Stimulated activated CD8-positive, alpha-beta memory T cell treated with anti-CD3 and anti-CD28 coated beads, Interleukin-4, amount 100 ng/mL, for 24 hours (primary cell): ENCODE measurements at regions not wholly inside any gene's neighbourhood (a gene's known extent, or its start where the extent isn't known, plus 50 kb on each side); places are given as distances from the start of the nearest gene placed in this dataset.
"Not testable (repeated sequence)": the region's sequence is repeated elsewhere in the genome, so short reads cannot be mapped to it uniquely, and the experiment has no call there.

Experiments
- DNase-seq: peaks from one replicate; pipeline ENCODE4 v3.0.0-alpha.2; 2020; ENCODE audit warnings: low read depth

GRCh38 chr4:152063621-152064240, 302.9 kb upstream of the GATB start:
- no peak for DNase-seq

GRCh38 chr4:152062936-152063620, 302.3 kb upstream of the GATB start:
- no peak for DNase-seq

DNA sequence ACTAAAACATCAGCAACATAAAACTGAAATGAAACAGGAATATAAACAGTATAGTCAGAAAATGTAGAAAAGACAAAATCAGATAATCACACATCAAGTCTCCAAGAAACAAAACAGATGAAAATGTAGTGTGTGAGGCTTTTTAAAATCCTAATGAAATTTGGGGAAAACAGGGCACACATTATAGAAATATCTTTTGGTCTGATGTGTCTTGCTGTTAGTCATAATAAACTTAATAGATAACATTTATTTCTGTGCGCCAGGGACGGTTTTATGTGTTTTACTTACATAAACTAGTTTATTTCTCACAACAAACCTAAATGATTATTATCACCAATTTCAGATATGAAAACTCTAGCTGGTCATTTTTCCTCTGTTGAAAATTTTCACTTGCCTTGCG, 293.9 kb upstream of the GATB start:
- no peak for DNase-seq

- no peak for DNase-seq
Observed at GRCh38 chr4:152052451-152053057, 291.7 kb upstream of the GATB start.

- DNase-seq: not testable (repeated sequence)
Observed at GRCh38 chr4:152051332-152051731, 290.5 kb upstream of the GATB start.

DNA sequence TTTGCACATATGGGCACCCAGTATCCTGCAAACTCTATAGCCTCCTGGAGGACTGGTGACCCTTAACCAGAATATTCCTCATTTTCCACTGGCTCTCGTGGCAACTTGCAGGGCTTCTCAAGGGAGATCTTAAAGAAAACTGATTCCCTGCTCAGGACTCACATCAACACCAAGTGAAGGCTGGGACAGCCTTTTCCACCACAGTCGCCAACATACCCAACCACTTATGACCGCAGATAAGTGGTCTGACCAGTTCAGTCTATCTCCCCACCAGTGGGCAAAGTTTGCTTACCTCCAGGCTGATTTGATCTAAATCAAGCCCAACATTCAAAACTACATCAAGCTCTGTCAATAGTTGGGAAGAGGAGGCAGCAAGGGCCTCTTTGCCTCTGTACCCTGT, 289.3 kb upstream of the GATB start:
- DNase-seq: no peak

GRCh38 chr4:152047451-152047850, 286.6 kb upstream of the GATB start:
- DNase-seq: no peak

GRCh38 chr4:152045807-152046571, 285.2 kb upstream of the GATB start:
- DNase-seq: no peak

DNA sequence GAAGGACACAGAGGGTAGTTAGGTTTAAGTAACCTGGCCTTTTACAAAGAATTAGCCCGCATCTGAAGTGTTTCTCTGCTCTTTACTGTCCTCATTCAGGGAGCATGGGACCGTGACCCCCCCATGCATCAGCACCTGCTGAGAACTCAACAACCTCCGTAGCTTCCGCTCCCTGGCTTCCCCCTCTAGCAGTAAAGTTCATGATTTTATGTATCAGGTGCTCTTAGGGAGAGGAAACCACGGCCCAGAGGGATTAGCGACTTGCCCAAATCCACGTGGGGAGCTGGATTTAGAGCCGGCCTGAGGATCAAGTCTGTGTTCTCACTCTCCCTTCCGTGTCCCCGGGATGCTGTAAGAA, 284.6 kb upstream of the GATB start:
- no peak for DNase-seq

DNA sequence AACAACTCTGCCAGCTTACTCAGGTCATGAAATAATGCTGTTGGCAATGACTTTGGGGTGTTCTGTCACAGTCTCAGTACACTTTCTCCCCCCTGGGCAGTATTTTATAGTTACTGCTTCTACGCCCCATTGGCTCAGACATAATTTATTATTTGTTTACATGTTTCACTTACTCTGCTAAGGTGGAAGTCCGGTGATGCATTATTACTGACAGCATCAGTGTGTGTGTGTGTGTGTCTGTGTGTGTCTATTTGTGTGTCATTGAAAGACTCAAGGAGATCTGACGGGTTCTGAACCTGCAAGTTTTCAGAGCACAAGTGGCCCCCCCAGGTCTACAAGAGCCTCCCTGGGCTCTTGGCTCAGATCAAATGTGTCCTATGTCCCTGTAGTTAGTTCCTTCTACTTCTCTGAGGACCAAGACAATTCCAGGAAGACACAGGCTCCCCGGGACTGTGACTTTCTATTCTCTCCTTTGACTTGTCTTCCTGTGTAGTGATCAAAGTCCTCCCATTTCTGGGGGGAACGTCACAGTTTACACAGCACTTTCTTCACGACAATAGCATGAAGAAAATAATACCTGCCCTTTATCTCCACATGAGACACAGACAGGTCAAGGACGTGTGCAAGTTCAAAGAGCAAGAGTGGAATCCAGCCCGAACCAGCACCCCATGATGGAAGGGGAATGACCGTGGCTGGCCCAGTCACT, 283.7 kb upstream of the GATB start:
- DNase-seq: no peak

DNA sequence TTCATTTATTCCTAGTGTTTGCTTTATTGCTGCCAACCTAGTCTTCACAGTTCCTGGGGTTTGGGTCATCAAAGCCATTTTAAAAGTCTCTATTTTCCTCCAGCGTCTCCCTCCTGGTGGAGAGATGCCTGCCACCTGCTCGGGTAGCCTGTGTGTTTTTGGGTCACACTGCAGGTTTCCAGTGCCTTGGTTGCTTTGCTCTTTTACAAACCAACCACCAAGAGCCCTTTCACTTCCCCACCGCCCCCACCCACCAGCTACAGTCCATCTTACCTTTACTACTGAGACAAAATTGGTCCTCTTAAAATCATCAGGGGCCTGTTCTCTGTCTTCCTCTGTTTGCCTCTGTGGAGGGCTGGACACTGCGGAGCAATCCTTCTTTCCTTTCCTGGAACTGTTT, 280.5 kb upstream of the GATB start:
- no peak for DNase-seq

DNA sequence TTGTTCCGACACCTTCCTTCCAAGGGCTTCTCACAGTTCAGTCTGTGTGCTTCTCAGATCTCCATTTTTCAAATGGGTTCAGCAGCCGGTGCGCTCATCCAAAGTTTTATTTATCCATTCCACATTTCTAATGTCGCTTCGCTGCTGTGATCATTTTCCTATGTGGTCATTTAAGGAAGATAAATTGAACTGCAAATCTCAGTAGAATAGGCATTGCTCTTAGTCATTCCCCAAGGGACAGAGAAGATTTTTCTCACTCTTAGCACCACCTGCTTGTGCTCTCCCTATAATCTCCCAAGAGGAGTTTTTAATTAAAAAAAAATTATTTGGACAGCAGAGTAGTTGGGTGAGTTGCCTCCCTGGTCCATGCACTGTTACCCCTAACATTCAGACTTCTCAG, 278.9 kb upstream of the GATB start:
- DNase-seq: no peak

DNA sequence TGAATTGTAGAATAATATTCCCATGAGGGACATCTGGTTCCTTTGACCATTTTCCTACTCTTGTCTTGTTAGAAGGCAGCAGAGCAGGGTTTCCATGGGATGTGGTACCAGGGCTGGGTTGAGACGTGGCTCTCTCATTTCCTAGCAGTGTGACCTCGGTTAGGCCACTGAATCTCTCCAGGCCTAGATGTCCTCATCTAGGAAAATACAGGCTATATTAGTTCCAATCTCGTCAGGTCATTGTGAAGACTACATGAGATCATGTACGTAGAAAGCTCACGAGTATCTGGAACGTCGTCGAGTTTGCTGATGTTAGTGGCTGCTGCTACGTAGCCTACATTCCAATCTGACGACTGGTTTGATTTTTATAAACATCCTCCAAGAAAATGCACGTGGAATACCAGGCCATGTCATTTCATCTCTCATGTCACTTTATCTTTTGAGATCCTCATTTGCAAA, 278.2 kb upstream of the GATB start:
- DNase-seq: no peak

- no peak for DNase-seq
Observed at GRCh38 chr4:152038238-152038637, 277.4 kb upstream of the GATB start.

DNA sequence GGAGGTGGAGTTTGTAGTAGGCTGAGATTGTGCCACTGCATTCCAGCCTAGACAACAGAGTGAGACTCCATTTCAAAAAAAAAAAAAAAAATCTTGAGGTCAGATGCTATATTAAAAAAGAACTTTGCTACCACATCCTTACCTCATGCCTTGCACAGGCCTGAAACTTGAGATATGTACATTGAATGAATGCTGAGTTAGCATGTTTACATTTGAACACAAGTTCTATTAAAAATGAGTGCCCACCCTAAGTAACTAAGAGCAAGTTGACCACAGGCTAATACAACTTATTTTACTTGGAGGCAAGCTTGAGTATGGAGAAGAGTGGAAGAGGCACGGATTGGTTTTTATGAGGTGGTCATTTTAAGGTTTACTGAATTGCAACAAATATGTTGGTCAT, 276.6 kb upstream of the GATB start:
- DNase-seq: no peak

- no peak for DNase-seq
Observed at GRCh38 chr4:152033621-152034020, 272.8 kb upstream of the GATB start.

- no peak for DNase-seq
Observed at GRCh38 chr4:152032722-152033131, 271.9 kb upstream of the GATB start.

DNA sequence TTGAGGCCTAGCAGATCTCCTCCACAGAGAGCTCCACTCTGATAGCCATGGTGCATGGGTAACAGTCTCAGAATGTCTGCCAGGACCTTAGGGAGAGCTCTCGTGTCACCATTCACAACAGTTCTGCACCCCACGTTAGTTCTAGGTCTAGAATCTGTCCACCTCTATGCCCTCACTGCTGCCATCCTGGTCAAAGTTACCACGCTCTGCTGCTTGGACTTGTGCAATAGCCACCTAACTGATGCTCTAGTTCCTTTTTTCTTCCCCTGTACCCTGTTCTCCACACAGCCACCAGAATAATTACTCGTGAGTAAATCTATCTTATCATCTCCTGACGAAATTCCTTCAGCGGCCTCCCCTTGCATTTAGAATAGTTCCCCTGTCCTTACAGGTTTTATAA, 268.8 kb upstream of the GATB start:
- DNase-seq: no peak

- DNase-seq: no peak
Observed at GRCh38 chr4:152028131-152028530, 267.3 kb upstream of the GATB start.

GRCh38 chr4:152024881-152025280, 264.1 kb upstream of the GATB start:
- DNase-seq: no peak

DNA sequence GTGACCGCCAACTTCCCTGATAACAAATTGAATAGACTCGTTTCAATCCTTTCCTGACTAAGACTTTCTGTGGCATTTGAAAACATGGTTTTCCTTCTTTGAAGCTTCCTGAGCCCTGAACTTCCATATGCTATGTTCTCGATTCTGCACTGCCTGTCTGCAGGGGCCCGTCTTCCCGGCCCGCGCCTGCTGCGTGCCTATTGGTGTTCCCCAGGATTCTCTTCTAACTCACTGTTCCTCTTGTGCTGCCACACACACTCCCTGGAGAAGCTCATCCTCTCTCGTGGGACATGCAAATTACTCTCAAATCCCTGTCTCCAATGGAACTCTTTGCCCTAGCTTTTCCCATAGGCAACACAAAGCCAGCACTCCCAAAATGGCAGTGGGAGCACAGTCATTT, 262.9 kb upstream of the GATB start:
- DNase-seq: no peak

- no peak for DNase-seq
Observed at GRCh38 chr4:152022543-152022942, 261.7 kb upstream of the GATB start.
